ENCODE measurements at regions not wholly inside any gene's neighbourhood (a gene's known extent, or its start where the extent isn't known, plus 50 kb on each side); places are given as distances from the start of the nearest gene placed in this dataset.

DNA sequence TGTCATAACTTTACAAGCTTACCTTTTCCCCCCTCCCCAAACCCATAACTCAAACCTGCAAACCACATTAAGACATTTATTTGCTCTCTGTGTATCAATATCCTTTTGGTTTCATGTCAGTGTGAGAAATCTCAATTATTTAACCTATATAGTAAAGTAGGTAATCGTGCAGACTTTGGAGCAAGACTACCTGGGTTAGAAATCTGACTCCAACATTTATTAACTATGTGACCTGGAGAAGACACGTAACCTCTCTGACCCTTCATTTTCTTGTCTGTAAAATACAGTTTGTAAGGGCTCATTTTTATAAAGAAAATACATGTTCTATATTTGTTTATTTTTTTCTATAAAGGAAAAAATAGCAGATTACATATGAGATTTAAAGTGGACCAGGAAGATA lies 448.9 kb upstream of the MANEA start:
- intact Hi-C loops (cut with micrococcal nuclease) = no loop called here
- no peaks in the 10 kb centered on the region for H4K20me1 ChIP-seq (ENCODE audit: insufficient read depth)
- RAD21 ChIA-PET (ENCODE audit: low non-redundant PET in 1 of 2, low total read pairs in 2 of 2, uncharacterized antibody in 2 of 2, unreplicated experiment in 2 of 2) = no interaction called here
- DNase-seq (ENCODE audit: low read depth, low spot score) = no peak
- ATAC-seq = no peak
- no peak overlapping the region for H3K4me3 ChIP-seq (replicated peaks in 1 of 2; ENCODE audit: low read depth in 1 of 2, low read length in 2 of 2)
- H2AFZ ChIP-seq (ENCODE audit: low read depth, low read length, poor library complexity, severe bottlenecking) = no peak overlapping the region
- no peak overlapping the region for H3K9ac ChIP-seq (ENCODE audit: low read length)
- no peaks in the 10 kb centered on the region for H3K36me3 ChIP-seq (ENCODE audit: control insufficient read depth in 1 of 2, insufficient read depth in 2 of 2, low read length in 2 of 2)
- H3K27ac ChIP-seq (ENCODE audit: low read depth, low read length) = no peak overlapping the region
- POLR2A ChIA-PET = no interaction called here
- CTCF ChIA-PET = no interaction called here
- H3K9me3 ChIP-seq (ENCODE audit: control insufficient read depth in 1 of 2, insufficient read depth in 1 of 2, low read depth in 1 of 2, low read length in 2 of 2) = no peaks in the 10 kb centered on the region; a peak in 1 of 4 replicates
- no peaks in the 10 kb centered on the region for H3K9me2 ChIP-seq (ENCODE audit: insufficient read depth)
- H3K4me1 ChIP-seq (ENCODE audit: control insufficient read depth in 1 of 2, insufficient read depth in 2 of 2, low read length in 2 of 2) = no peaks in the 10 kb centered on the region
- no peaks in the 10 kb centered on the region for H3K27me3 ChIP-seq (ENCODE audit: insufficient read depth, low read length)
- H3K79me2 ChIP-seq (ENCODE audit: insufficient read depth, low read length) = no peaks in the 10 kb centered on the region
- BruUV-seq (replicated peaks) = no TSS peak
- TF ChIP-seq ZFX (IDR thresholded peaks at IDR 0.05) = no peak
- TF ChIP-seq CEBPB (IDR thresholded peaks at IDR 0.05; ENCODE audit: low read depth) = no peak
- TF ChIP-seq, protein P1, sequence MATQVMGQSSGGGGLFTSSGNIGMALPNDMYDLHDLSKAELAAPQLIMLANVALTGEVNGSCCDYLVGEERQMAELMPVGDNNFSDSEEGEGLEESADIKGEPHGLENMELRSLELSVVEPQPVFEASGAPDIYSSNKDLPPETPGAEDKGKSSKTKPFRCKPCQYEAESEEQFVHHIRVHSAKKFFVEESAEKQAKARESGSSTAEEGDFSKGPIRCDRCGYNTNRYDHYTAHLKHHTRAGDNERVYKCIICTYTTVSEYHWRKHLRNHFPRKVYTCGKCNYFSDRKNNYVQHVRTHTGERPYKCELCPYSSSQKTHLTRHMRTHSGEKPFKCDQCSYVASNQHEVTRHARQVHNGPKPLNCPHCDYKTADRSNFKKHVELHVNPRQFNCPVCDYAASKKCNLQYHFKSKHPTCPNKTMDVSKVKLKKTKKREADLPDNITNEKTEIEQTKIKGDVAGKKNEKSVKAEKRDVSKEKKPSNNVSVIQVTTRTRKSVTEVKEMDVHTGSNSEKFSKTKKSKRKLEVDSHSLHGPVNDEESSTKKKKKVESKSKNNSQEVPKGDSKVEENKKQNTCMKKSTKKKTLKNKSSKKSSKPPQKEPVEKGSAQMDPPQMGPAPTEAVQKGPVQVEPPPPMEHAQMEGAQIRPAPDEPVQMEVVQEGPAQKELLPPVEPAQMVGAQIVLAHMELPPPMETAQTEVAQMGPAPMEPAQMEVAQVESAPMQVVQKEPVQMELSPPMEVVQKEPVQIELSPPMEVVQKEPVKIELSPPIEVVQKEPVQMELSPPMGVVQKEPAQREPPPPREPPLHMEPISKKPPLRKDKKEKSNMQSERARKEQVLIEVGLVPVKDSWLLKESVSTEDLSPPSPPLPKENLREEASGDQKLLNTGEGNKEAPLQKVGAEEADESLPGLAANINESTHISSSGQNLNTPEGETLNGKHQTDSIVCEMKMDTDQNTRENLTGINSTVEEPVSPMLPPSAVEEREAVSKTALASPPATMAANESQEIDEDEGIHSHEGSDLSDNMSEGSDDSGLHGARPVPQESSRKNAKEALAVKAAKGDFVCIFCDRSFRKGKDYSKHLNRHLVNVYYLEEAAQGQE (IDR thresholded peaks at IDR 0.05; ENCODE audit: low read depth) = no peak
- no peak for TF ChIP-seq EZH2 (IDR thresholded peaks at IDR 0.05)
- TF ChIP-seq FOSL1 (IDR thresholded peaks at IDR 0.05; ENCODE audit: low read depth) = no peak
- TF ChIP-seq RAD21 (IDR thresholded peaks at IDR 0.05; ENCODE audit: low read depth) = no peak
- TF ChIP-seq, protein P2, sequence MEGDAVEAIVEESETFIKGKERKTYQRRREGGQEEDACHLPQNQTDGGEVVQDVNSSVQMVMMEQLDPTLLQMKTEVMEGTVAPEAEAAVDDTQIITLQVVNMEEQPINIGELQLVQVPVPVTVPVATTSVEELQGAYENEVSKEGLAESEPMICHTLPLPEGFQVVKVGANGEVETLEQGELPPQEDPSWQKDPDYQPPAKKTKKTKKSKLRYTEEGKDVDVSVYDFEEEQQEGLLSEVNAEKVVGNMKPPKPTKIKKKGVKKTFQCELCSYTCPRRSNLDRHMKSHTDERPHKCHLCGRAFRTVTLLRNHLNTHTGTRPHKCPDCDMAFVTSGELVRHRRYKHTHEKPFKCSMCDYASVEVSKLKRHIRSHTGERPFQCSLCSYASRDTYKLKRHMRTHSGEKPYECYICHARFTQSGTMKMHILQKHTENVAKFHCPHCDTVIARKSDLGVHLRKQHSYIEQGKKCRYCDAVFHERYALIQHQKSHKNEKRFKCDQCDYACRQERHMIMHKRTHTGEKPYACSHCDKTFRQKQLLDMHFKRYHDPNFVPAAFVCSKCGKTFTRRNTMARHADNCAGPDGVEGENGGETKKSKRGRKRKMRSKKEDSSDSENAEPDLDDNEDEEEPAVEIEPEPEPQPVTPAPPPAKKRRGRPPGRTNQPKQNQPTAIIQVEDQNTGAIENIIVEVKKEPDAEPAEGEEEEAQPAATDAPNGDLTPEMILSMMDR (IDR thresholded peaks at IDR 0.05 in 2 of 3, conservative IDR thresholded peaks at IDR 0.05 in 1 of 3; ENCODE audit: borderline replicate concordance in 1 of 3, insufficient read depth in 1 of 3, low read depth in 2 of 3, low read length in 2 of 3) = no peak
- TF ChIP-seq JUND (IDR thresholded peaks at IDR 0.05) = no peak
- TF ChIP-seq POLR2AphosphoS5 (IDR thresholded peaks at IDR 0.05; ENCODE audit: low read depth, low read length) = no peak
- TF ChIP-seq YY1 (IDR thresholded peaks at IDR 0.05; ENCODE audit: extremely low read depth, insufficient replicate concordance, low read depth, low read length) = no peak
- TF ChIP-seq SIN3A (IDR thresholded peaks at IDR 0.05; ENCODE audit: low read depth) = no peak
- no peak for TF ChIP-seq POLR2A (IDR thresholded peaks at IDR 0.05; ENCODE audit: borderline replicate concordance, extremely low read depth, insufficient read depth, insufficient read length)
- TF ChIP-seq, protein P3, sequence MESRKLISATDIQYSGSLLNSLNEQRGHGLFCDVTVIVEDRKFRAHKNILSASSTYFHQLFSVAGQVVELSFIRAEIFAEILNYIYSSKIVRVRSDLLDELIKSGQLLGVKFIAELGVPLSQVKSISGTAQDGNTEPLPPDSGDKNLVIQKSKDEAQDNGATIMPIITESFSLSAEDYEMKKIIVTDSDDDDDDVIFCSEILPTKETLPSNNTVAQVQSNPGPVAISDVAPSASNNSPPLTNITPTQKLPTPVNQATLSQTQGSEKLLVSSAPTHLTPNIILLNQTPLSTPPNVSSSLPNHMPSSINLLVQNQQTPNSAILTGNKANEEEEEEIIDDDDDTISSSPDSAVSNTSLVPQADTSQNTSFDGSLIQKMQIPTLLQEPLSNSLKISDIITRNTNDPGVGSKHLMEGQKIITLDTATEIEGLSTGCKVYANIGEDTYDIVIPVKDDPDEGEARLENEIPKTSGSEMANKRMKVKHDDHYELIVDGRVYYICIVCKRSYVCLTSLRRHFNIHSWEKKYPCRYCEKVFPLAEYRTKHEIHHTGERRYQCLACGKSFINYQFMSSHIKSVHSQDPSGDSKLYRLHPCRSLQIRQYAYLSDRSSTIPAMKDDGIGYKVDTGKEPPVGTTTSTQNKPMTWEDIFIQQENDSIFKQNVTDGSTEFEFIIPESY (IDR thresholded peaks at IDR 0.05; ENCODE audit: extremely low read depth, insufficient replicate concordance, low read length) = no peak
- no peak for TF ChIP-seq TCF7L2 (IDR thresholded peaks at IDR 0.05; ENCODE audit: borderline replicate concordance, extremely low read depth, insufficient read depth, insufficient read length)
- no peak for TF ChIP-seq ZNF274 (IDR thresholded peaks at IDR 0.05; ENCODE audit: low read depth, low read length)
- no peak for TF ChIP-seq EZH2phosphoT487 (IDR thresholded peaks at IDR 0.05; ENCODE audit: borderline replicate concordance)
- TF ChIP-seq, protein P4, sequence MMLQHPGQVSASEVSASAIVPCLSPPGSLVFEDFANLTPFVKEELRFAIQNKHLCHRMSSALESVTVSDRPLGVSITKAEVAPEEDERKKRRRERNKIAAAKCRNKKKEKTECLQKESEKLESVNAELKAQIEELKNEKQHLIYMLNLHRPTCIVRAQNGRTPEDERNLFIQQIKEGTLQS (IDR thresholded peaks at IDR 0.05) = no peak
- TF ChIP-seq SP1 (IDR thresholded peaks at IDR 0.05; ENCODE audit: low read depth) = no peak
- no peak for TF ChIP-seq ELF1 (IDR thresholded peaks at IDR 0.05; ENCODE audit: borderline replicate concordance, low read depth)
- no peak overlapping the region for H3K4me2 ChIP-seq (ENCODE audit: low read length)
